HL-60 (cell line): ENCODE measurements at regions not wholly inside any gene's neighbourhood (a gene's known extent, or its start where the extent isn't known, plus 50 kb on each side); places are given as distances from the start of the nearest gene placed in this dataset.

Source experiments
- DNase-seq, 2 experiments: peaks; one replicate each; pipeline ENCODE4 v3.0.0-alpha.2; 2010 to 2020; ENCODE audit warnings: low read depth in 1 of 2, low spot score in 1 of 2
- H3K27ac ChIP-seq: fragments of 250-450 bp; sonication (Bioruptor Pico); replicated peaks from 2 replicates; pipeline ENCODE4 v1.5.1; 2020; ENCODE audit warnings: mild to moderate bottlenecking, moderate library complexity
- H3K27me3 ChIP-seq: fragments of 250-450 bp; sonication (Bioruptor Pico); 2 replicates; pipeline ENCODE4 v1.5.1; 2021; ENCODE audit warnings: mild to moderate bottlenecking, moderate library complexity; ENCODE audit not compliant: insufficient read depth, poor library complexity, severe bottlenecking
- H3K4me3 ChIP-seq: replicated peaks from 2 replicates; pipeline ENCODE4 v1.5.1; 2011; ENCODE audit warnings: mild to moderate bottlenecking, control low read depth, low read length; ENCODE audit not compliant: insufficient read depth
- GABPA ChIP-seq: IDR thresholded peaks from 2 replicates; pipeline ENCODE4 v1.6.1; 2012; ENCODE audit warnings: low read depth
- POLR2AphosphoS5 ChIP-seq: IDR thresholded peaks from 2 replicates; pipeline ENCODE4 v1.6.1; 2012; ENCODE audit warnings: low read depth
- REST ChIP-seq: IDR thresholded peaks from 2 replicates; pipeline ENCODE4 v1.6.1; 2012; ENCODE audit warnings: low read depth; ENCODE audit not compliant: insufficient replicate concordance
- SPI1 ChIP-seq: IDR thresholded peaks from 2 replicates; pipeline ENCODE4 v1.6.1; 2012; ENCODE audit warnings: low read depth, mild to moderate bottlenecking, borderline replicate concordance
- TF ChIP-seq, protein P1 (sequence below): IDR thresholded peaks from one replicate; pipeline ENCODE4 v1.5.1; 2011; ENCODE audit warnings: low read length, control low read depth, inconsistent platforms; ENCODE audit not compliant: insufficient read depth

GRCh38 chr22:46042786-46043185 is 65.8 kb upstream of the WNT7B start:
- TF ChIP-seq REST = no peak
- TF ChIP-seq POLR2AphosphoS5 = no peak
- no peak for TF ChIP-seq GABPA
- TF ChIP-seq SPI1 = no peak
- TF ChIP-seq, protein P1, sequence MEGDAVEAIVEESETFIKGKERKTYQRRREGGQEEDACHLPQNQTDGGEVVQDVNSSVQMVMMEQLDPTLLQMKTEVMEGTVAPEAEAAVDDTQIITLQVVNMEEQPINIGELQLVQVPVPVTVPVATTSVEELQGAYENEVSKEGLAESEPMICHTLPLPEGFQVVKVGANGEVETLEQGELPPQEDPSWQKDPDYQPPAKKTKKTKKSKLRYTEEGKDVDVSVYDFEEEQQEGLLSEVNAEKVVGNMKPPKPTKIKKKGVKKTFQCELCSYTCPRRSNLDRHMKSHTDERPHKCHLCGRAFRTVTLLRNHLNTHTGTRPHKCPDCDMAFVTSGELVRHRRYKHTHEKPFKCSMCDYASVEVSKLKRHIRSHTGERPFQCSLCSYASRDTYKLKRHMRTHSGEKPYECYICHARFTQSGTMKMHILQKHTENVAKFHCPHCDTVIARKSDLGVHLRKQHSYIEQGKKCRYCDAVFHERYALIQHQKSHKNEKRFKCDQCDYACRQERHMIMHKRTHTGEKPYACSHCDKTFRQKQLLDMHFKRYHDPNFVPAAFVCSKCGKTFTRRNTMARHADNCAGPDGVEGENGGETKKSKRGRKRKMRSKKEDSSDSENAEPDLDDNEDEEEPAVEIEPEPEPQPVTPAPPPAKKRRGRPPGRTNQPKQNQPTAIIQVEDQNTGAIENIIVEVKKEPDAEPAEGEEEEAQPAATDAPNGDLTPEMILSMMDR = no peak
- Histone ChIP-seq H3K27me3 (peaks cover 9% of the 10 kb centered on the region), H3K4me3 (no peak overlapping the region), H3K27ac (no peak overlapping the region)
- DNase-seq = no peak

DNA sequence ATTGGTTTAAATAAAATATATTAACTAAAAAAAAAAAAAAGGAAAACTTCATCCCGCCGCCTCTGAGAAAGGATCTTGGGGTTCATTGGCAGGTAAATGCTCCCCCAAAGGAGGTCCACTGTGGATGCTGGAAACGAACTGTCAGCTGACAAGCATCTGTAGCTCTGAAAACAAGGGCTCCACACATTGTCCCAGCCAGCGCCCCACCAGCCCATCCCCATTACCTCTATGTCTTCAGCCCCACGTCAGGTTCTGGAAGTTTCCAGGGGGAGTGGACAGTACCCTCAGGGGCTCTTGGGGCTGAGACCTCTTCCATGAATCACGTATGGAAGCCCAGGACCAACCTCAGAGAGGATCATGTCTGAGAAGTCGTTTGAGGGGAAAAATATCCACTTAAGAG is 66.4 kb upstream of the WNT7B start:
- Histone ChIP-seq H3K27me3 (peaks cover 9% of the 10 kb centered on the region), H3K4me3 (no peak overlapping the region), H3K27ac (no peak overlapping the region)
- DNase-seq = no peak
- TF ChIP-seq SPI1 (no peak), POLR2AphosphoS5 (no peak), GABPA (no peak), REST (no peak)
- TF ChIP-seq, protein P1 = no peak

- no peak overlapping the region for H3K27ac ChIP-seq
- H3K4me3 ChIP-seq = no peak overlapping the region
- TF ChIP-seq POLR2AphosphoS5 (no peak), GABPA (no peak), SPI1 (no peak), REST (no peak)
- TF ChIP-seq, protein P1 = no peak
- DNase-seq = no peak
- peaks cover 9% of the 10 kb centered on the region for H3K27me3 ChIP-seq
These were observed 67.1 kb upstream of the WNT7B start for GRCh38 chr22:46043816-46044620.
